Testis (tissue), 2 donors: ENCODE measurements at regions not wholly inside any gene's neighbourhood (a gene's known extent, or its start where the extent isn't known, plus 50 kb on each side); places are given as distances from the start of the nearest gene placed in this dataset.

Source experiments
- DNase-seq: peaks from one replicate; pipeline ENCODE4 v3.0.0-alpha.2; 2019
- H3K27ac ChIP-seq, 2 donors: fragments of 200-600 bp; sonication (generic); one replicate each; pipeline ENCODE4 v1.5.1; 2019
- H3K27me3 ChIP-seq: fragments of 200-600 bp; sonication (generic); one replicate; pipeline ENCODE4 v1.5.1; 2019
- H3K36me3 ChIP-seq: fragments of 200-600 bp; sonication (generic); one replicate; pipeline ENCODE4 v1.5.1; 2017; ENCODE audit warnings: low read depth; ENCODE audit errors: missing control alignments
- H3K4me1 ChIP-seq: fragments of 200-600 bp; sonication (generic); one replicate; pipeline ENCODE4 v1.5.1; 2019
- H3K4me3 ChIP-seq, 2 donors: fragments of 200-600 bp; sonication (generic); one replicate each; pipeline ENCODE4 v1.5.1; 2017 to 2019
- H3K9me3 ChIP-seq: fragments of 200-600 bp; sonication (generic); one replicate; pipeline ENCODE4 v1.5.1; 2017
- CTCF ChIP-seq, 3 experiments: fragments of 450-650 bp in 2 of 3; fragments of 200-600 bp in 1 of 3; sonication (generic) in 1 of 3; IDR thresholded peaks; one replicate each; pipeline ENCODE4 v1.5.1; 2016 to 2019; ENCODE audit warnings: antibody characterized with exemption in 3 of 3, mild to moderate bottlenecking in 2 of 3, moderate library complexity in 1 of 3
- POLR2A ChIP-seq: fragments of 450-650 bp; IDR thresholded peaks from one replicate; pipeline ENCODE4 v1.6.1; 2017; ENCODE audit warnings: antibody characterized with exemption, mild to moderate bottlenecking, moderate library complexity
- WGBS, 2 donors: methylation state at CpG; one replicate each; pipeline ENCODE4 v1.1.5; 2018; 5-methylcytosine and 5-hydroxymethylcytosine counted together
- intact Hi-C: fragments of 100-400 bp; cut with DNase I; formaldehyde crosslinking; loops from one replicate; pipeline ENCODE4 v1.15.1; 2023; ENCODE audit warnings: low total_unique reads

- Histone ChIP-seq H3K36me3 (no peaks in the 10 kb centered on the region), H3K9me3 (no peaks in the 10 kb centered on the region), H3K4me1 (no peaks in the 10 kb centered on the region), H3K4me3 (no peak overlapping the region), H3K27ac (no peak overlapping the region), H3K27me3 (no peaks in the 10 kb centered on the region)
- intact Hi-C loops: no loop called here
- TF ChIP-seq POLR2A (no peak), CTCF (IDR thresholded peaks at IDR 0.05) (no peak)
- DNase-seq: no peak
- WGBS, 2 donors: 90 to 95% methylated on average over 2 of the region's 2 CpGs
Measured at GRCh38 chr2:192574552-192574951, 379.8 kb upstream of the TMEFF2 start.

GRCh38 chr2:192571636-192572035, 376.9 kb upstream of the TMEFF2 start:
- H3K4me3 ChIP-seq: no peak overlapping the region
- DNase-seq: no peak
- intact Hi-C loops: no loop called here
- 73 to 83% methylated on average over 2 of the region's 2 CpGs for WGBS, 2 donors
- no peaks in the 10 kb centered on the region for H3K36me3 ChIP-seq
- no peak overlapping the region for H3K27ac ChIP-seq
- H3K4me1 ChIP-seq: no peaks in the 10 kb centered on the region
- no peaks in the 10 kb centered on the region for H3K9me3 ChIP-seq
- H3K27me3 ChIP-seq: no peaks in the 10 kb centered on the region
- TF ChIP-seq CTCF (IDR thresholded peaks at IDR 0.05): no peak
- TF ChIP-seq POLR2A: no peak

GRCh38 chr2:192570788-192571187, 376.1 kb upstream of the TMEFF2 start:
- H3K27ac ChIP-seq: no peak overlapping the region
- no peaks in the 10 kb centered on the region for H3K9me3 ChIP-seq
- H3K4me3 ChIP-seq: no peak overlapping the region
- intact Hi-C loops: no loop called here
- H3K4me1 ChIP-seq: no peaks in the 10 kb centered on the region
- H3K36me3 ChIP-seq: no peaks in the 10 kb centered on the region
- H3K27me3 ChIP-seq: no peaks in the 10 kb centered on the region
- WGBS, 2 donors: 78 to 88% methylated on average over 1 of the region's 1 CpG
- TF ChIP-seq POLR2A (no peak), CTCF (IDR thresholded peaks at IDR 0.05) (no peak)
- DNase-seq: no peak

- TF ChIP-seq POLR2A: no peak
- Histone ChIP-seq H3K4me3 (no peak overlapping the region), H3K4me1 (no peaks in the 10 kb centered on the region), H3K36me3 (no peaks in the 10 kb centered on the region), H3K9me3 (no peaks in the 10 kb centered on the region), H3K27me3 (no peaks in the 10 kb centered on the region), H3K27ac (no peak overlapping the region)
- no peak for DNase-seq
- intact Hi-C loops: no loop called here
Measured at GRCh38 chr2:192566863-192567262, 372.1 kb upstream of the TMEFF2 start.

- Histone ChIP-seq H3K27me3 (no peaks in the 10 kb centered on the region), H3K4me1 (no peaks in the 10 kb centered on the region), H3K9me3 (no peaks in the 10 kb centered on the region), H3K36me3 (no peaks in the 10 kb centered on the region), H3K27ac (no peak overlapping the region), H3K4me3 (no peak overlapping the region)
- no peak for TF ChIP-seq CTCF (IDR thresholded peaks at IDR 0.05)
- TF ChIP-seq POLR2A: no peak
- intact Hi-C loops: no loop called here
- no peak for DNase-seq
- 51 to 68% methylated on average over 1 of the region's 1 CpG for WGBS, 2 donors
Measured at GRCh38 chr2:192560326-192560725, 365.6 kb upstream of the TMEFF2 start.
